ENCODE measurements at regions not wholly inside any gene's neighbourhood (a gene's known extent, or its start where the extent isn't known, plus 50 kb on each side); places are given as distances from the start of the nearest gene placed in this dataset.

DNA sequence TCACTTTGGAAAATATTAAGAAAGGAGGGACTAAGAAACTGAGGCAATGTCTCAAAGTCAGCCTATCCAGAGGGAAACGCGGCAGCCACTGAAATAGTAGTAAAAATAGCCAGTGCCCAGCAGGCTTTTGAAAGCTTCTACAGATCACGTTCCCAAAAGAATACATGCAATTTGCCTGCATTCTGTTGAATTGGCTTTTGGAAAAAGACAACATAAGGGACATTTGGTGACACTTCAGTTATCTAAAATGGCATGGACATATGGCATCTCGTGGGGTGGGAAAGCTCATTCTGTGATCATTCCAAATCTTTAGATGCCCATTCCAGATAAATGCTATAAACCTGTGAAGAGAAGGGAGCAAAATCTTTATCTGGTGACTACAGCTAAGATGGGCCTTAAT is 82.8 kb upstream of the PDE1C start:
- Histone ChIP-seq H3K4me2 (ENCODE audit: low read length) (no peak overlapping the region), H3K79me2 (ENCODE audit: insufficient read depth, low read length) (no peaks in the 10 kb centered on the region), H3K9ac (ENCODE audit: low read length) (no peak overlapping the region), H3K9me2 (ENCODE audit: insufficient read depth) (no peaks in the 10 kb centered on the region), H3K4me3 (replicated peaks in 1 of 2; ENCODE audit: low read depth in 1 of 2, low read length in 2 of 2) (no peak overlapping the region), H4K20me1 (ENCODE audit: insufficient read depth) (no peaks in the 10 kb centered on the region), H3K36me3 (ENCODE audit: control insufficient read depth in 1 of 2, insufficient read depth in 2 of 2, low read length in 2 of 2) (no peaks in the 10 kb centered on the region), H3K4me1 (ENCODE audit: control insufficient read depth in 1 of 2, insufficient read depth in 2 of 2, low read length in 2 of 2) (no peaks in the 10 kb centered on the region), H2AFZ (ENCODE audit: low read depth, low read length, poor library complexity, severe bottlenecking) (no peak overlapping the region), H3K27ac (ENCODE audit: low read depth, low read length) (no peak overlapping the region), H3K27me3 (ENCODE audit: insufficient read depth, low read length) (peaks cover 38% of the 10 kb centered on the region; the same call in 1 of the 2 replicates), H3K9me3 (ENCODE audit: control insufficient read depth in 1 of 2, insufficient read depth in 1 of 2, low read depth in 1 of 2, low read length in 2 of 2) (no peaks in the 10 kb centered on the region)
- ChIA-PET RAD21 (ENCODE audit: low non-redundant PET in 1 of 2, low total read pairs in 2 of 2, uncharacterized antibody in 2 of 2, unreplicated experiment in 2 of 2) (no interaction called here), POLR2A (no interaction called here), CTCF (no interaction called here)
- TF ChIP-seq ZFX (IDR thresholded peaks at IDR 0.05) = no peak
- TF ChIP-seq CEBPB (IDR thresholded peaks at IDR 0.05; ENCODE audit: low read depth) = no peak
- TF ChIP-seq ZNF274 (IDR thresholded peaks at IDR 0.05; ENCODE audit: low read depth, low read length) = no peak
- BruUV-seq (replicated peaks) = no TSS peak
- ATAC-seq (no peak), DNase-seq (ENCODE audit: low read depth, low spot score) (no peak)
- intact Hi-C loops (cut with micrococcal nuclease) = no loop called here

DNA sequence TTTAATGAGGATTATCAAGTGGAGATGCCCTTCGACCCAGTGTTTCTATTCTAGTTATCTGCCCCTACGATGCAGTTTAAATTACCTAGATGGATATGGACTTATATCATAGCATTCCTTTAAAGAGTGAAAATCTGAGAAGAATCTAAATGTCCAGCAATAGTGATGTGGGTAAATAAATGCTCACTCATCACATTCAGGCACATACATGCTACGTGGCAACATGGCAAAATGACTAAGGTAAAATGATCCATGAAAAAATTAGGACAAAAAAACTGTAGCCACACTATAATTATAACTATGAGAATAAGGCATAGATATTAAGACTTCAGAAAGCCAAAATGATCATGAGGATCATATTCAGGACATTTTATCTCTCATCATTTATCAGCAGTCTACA is 82.4 kb upstream of the PDE1C start:
- intact Hi-C loops (cut with micrococcal nuclease) = no loop called here
- Histone ChIP-seq H3K27me3 (ENCODE audit: insufficient read depth, low read length) (peaks cover 37% of the 10 kb centered on the region; the same call in 1 of the 2 replicates), H3K79me2 (ENCODE audit: insufficient read depth, low read length) (no peaks in the 10 kb centered on the region), H2AFZ (ENCODE audit: low read depth, low read length, poor library complexity, severe bottlenecking) (no peak overlapping the region), H3K9ac (ENCODE audit: low read length) (no peak overlapping the region), H3K9me3 (ENCODE audit: control insufficient read depth in 1 of 2, insufficient read depth in 1 of 2, low read depth in 1 of 2, low read length in 2 of 2) (no peaks in the 10 kb centered on the region), H3K4me3 (replicated peaks in 1 of 2; ENCODE audit: low read depth in 1 of 2, low read length in 2 of 2) (no peak overlapping the region), H3K36me3 (ENCODE audit: control insufficient read depth in 1 of 2, insufficient read depth in 2 of 2, low read length in 2 of 2) (no peaks in the 10 kb centered on the region), H4K20me1 (ENCODE audit: insufficient read depth) (no peaks in the 10 kb centered on the region), H3K4me1 (ENCODE audit: control insufficient read depth in 1 of 2, insufficient read depth in 2 of 2, low read length in 2 of 2) (no peaks in the 10 kb centered on the region), H3K9me2 (ENCODE audit: insufficient read depth) (no peaks in the 10 kb centered on the region), H3K4me2 (ENCODE audit: low read length) (no peak overlapping the region), H3K27ac (ENCODE audit: low read depth, low read length) (no peak overlapping the region)
- RAD21 ChIA-PET (ENCODE audit: low non-redundant PET in 1 of 2, low total read pairs in 2 of 2, uncharacterized antibody in 2 of 2, unreplicated experiment in 2 of 2) = no interaction called here
- POLR2A ChIA-PET = no interaction called here
- DNase-seq (ENCODE audit: low read depth, low spot score) = no peak
- no peak for ATAC-seq
- no TSS peak for BruUV-seq (replicated peaks)
- CTCF ChIA-PET = no interaction called here
- TF ChIP-seq FOSL1 (IDR thresholded peaks at IDR 0.05; ENCODE audit: low read depth) = no peak
- TF ChIP-seq TCF7L2 (IDR thresholded peaks at IDR 0.05; ENCODE audit: borderline replicate concordance, extremely low read depth, insufficient read depth, insufficient read length) = no peak
- TF ChIP-seq RAD21 (IDR thresholded peaks at IDR 0.05; ENCODE audit: low read depth) = no peak
- no peak for TF ChIP-seq ZFX (IDR thresholded peaks at IDR 0.05)
- no peak for TF ChIP-seq CBX3 (IDR thresholded peaks at IDR 0.05; ENCODE audit: low read depth)
- TF ChIP-seq SP1 (IDR thresholded peaks at IDR 0.05; ENCODE audit: low read depth) = no peak
- TF ChIP-seq YY1 (IDR thresholded peaks at IDR 0.05; ENCODE audit: extremely low read depth, insufficient replicate concordance, low read depth, low read length) = no peak
- TF ChIP-seq, protein P1, sequence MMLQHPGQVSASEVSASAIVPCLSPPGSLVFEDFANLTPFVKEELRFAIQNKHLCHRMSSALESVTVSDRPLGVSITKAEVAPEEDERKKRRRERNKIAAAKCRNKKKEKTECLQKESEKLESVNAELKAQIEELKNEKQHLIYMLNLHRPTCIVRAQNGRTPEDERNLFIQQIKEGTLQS (IDR thresholded peaks at IDR 0.05) = no peak
- no peak for TF ChIP-seq ELF1 (IDR thresholded peaks at IDR 0.05; ENCODE audit: borderline replicate concordance, low read depth)
- no peak for TF ChIP-seq ZNF274 (IDR thresholded peaks at IDR 0.05; ENCODE audit: low read depth, low read length)
- no peak for TF ChIP-seq EZH2phosphoT487 (IDR thresholded peaks at IDR 0.05; ENCODE audit: borderline replicate concordance)
- TF ChIP-seq POLR2AphosphoS5 (IDR thresholded peaks at IDR 0.05; ENCODE audit: low read depth, low read length) = no peak
- TF ChIP-seq EZH2 (IDR thresholded peaks at IDR 0.05) = no peak
- TF ChIP-seq, protein P2, sequence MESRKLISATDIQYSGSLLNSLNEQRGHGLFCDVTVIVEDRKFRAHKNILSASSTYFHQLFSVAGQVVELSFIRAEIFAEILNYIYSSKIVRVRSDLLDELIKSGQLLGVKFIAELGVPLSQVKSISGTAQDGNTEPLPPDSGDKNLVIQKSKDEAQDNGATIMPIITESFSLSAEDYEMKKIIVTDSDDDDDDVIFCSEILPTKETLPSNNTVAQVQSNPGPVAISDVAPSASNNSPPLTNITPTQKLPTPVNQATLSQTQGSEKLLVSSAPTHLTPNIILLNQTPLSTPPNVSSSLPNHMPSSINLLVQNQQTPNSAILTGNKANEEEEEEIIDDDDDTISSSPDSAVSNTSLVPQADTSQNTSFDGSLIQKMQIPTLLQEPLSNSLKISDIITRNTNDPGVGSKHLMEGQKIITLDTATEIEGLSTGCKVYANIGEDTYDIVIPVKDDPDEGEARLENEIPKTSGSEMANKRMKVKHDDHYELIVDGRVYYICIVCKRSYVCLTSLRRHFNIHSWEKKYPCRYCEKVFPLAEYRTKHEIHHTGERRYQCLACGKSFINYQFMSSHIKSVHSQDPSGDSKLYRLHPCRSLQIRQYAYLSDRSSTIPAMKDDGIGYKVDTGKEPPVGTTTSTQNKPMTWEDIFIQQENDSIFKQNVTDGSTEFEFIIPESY (IDR thresholded peaks at IDR 0.05; ENCODE audit: extremely low read depth, insufficient replicate concordance, low read length) = no peak
- TF ChIP-seq, protein P3, sequence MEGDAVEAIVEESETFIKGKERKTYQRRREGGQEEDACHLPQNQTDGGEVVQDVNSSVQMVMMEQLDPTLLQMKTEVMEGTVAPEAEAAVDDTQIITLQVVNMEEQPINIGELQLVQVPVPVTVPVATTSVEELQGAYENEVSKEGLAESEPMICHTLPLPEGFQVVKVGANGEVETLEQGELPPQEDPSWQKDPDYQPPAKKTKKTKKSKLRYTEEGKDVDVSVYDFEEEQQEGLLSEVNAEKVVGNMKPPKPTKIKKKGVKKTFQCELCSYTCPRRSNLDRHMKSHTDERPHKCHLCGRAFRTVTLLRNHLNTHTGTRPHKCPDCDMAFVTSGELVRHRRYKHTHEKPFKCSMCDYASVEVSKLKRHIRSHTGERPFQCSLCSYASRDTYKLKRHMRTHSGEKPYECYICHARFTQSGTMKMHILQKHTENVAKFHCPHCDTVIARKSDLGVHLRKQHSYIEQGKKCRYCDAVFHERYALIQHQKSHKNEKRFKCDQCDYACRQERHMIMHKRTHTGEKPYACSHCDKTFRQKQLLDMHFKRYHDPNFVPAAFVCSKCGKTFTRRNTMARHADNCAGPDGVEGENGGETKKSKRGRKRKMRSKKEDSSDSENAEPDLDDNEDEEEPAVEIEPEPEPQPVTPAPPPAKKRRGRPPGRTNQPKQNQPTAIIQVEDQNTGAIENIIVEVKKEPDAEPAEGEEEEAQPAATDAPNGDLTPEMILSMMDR (IDR thresholded peaks at IDR 0.05 in 2 of 3, conservative IDR thresholded peaks at IDR 0.05 in 1 of 3; ENCODE audit: borderline replicate concordance in 1 of 3, insufficient read depth in 1 of 3, low read depth in 2 of 3, low read length in 2 of 3) = no peak
- TF ChIP-seq, protein P4, sequence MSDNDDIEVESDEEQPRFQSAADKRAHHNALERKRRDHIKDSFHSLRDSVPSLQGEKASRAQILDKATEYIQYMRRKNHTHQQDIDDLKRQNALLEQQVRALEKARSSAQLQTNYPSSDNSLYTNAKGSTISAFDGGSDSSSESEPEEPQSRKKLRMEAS (IDR thresholded peaks at IDR 0.05) = no peak

Measured in HCT116 (cell line).